GM11168 (cell line): ENCODE measurements at regions not wholly inside any gene's neighbourhood (a gene's known extent, or its start where the extent isn't known, plus 50 kb on each side); places are given as distances from the start of the nearest gene placed in this dataset.

ENCODE experiments used
- in situ Hi-C: fragments of 300-500 bp; cut with MboI; formaldehyde crosslinking; loops from one replicate; pipeline ENCODE4 v1.12.0; 2022; ENCODE audit warnings: low sequenced_read_pairs; ENCODE audit not compliant: unreplicated experiment

- in situ Hi-C loops = no loop called here
Measured at GRCh38 chr20:52789716-52790115, 182.4 kb upstream of the TSHZ2 start.

GRCh38 chr20:52787962-52788361 is 184.2 kb upstream of the TSHZ2 start:
- in situ Hi-C loops = no loop called here

- in situ Hi-C loops = no loop called here
Measured at GRCh38 chr20:52787216-52787615, 184.9 kb upstream of the TSHZ2 start.

- in situ Hi-C loops = no loop called here
Measured at GRCh38 chr20:52785679-52786078, 186.5 kb upstream of the TSHZ2 start.

GRCh38 chr20:52783769-52784168 is 188.4 kb upstream of the TSHZ2 start:
- in situ Hi-C loops = no loop called here

- in situ Hi-C loops = no loop called here
Measured at GRCh38 chr20:52780462-52780861, 191.7 kb upstream of the TSHZ2 start.

GRCh38 chr20:52779125-52779524 is 193.0 kb upstream of the TSHZ2 start:
- in situ Hi-C loops = no loop called here

- in situ Hi-C loops = no loop called here
Measured at GRCh38 chr20:52777171-52777570, 195.0 kb upstream of the TSHZ2 start.

- in situ Hi-C loops = no loop called here
Measured at GRCh38 chr20:52775786-52776185, 196.4 kb upstream of the TSHZ2 start.

- in situ Hi-C loops = loop anchor here (5.0 kb wide), 1 partner anchor 241 kb away; no protein-coding TSS in a partner anchor
Measured at GRCh38 chr20:52768694-52769093, 203.5 kb upstream of the TSHZ2 start.

- in situ Hi-C loops = loop anchor here (5.0 kb wide), 1 partner anchor 240 kb away; no protein-coding TSS in a partner anchor
Measured at GRCh38 chr20:52766645-52767435, 205.3 kb upstream of the TSHZ2 start.

GRCh38 chr20:52763321-52763853 is 208.8 kb upstream of the TSHZ2 start:
- in situ Hi-C loops = no loop called here

- in situ Hi-C loops = no loop called here
Measured at GRCh38 chr20:52761867-52762266, 210.3 kb upstream of the TSHZ2 start.

- in situ Hi-C loops = no loop called here
Measured at GRCh38 chr20:52760791-52761190, 211.4 kb upstream of the TSHZ2 start.

GRCh38 chr20:52757411-52757810 is 214.7 kb upstream of the TSHZ2 start:
- in situ Hi-C loops = no loop called here

GRCh38 chr20:52755744-52756143 is 216.4 kb upstream of the TSHZ2 start:
- in situ Hi-C loops = no loop called here

- in situ Hi-C loops = no loop called here
Measured at GRCh38 chr20:52754366-52754765, 217.8 kb upstream of the TSHZ2 start.

- in situ Hi-C loops = no loop called here
Measured at GRCh38 chr20:52752023-52752422, 220.1 kb upstream of the TSHZ2 start.

- in situ Hi-C loops = no loop called here
Measured at GRCh38 chr20:52751571-52751970, 220.6 kb upstream of the TSHZ2 start.

GRCh38 chr20:52749938-52750337 is 222.2 kb upstream of the TSHZ2 start:
- in situ Hi-C loops = no loop called here

- in situ Hi-C loops = no loop called here
Measured at GRCh38 chr20:52748990-52749389, 223.2 kb upstream of the TSHZ2 start.
